ENCODE measurements at regions not wholly inside any gene's neighbourhood (a gene's known extent, or its start where the extent isn't known, plus 50 kb on each side); places are given as distances from the start of the nearest gene placed in this dataset.

DNA sequence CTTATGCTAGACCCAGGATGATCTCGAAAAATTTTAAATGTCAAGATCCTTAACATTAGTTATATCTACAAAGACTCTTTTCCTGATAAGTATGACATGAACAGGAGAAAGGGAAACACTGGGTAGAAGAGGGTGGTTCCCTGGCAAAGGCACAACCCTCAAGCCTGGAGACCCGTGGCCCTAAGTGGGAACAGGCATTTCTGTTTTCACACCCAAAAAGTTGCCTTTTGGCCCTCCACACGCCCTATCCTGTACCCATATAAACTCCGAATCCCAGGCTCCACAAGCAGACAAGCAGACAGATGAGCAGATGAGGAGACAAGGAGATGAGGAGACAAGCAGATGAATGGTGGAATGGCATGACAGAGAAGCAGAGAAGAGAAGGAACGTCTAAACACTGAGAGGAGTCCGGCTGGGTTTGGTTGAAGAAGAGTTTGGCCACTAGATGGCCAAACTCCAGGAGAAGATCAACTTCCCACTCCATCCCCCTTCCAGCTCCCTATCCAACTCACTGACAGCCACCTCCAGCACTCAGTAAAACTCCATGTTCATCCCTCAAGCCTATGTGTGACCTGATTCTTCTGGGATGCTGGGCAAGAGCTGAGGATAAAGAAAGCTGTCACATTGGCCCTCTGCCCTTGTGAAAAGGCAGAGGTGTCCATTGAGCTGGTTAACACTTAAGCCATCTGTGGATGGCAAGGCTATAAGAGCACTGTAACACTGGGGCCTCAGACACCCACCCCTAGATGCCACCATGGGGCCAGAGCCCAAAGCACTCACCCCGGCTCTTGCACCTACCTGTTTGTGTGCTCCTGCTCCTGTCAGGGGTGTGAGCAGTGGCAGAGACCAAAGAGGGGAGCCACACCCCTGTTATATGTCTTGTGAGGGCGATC, 139.6 kb upstream of the FAM20A start:
- TF ChIP-seq, protein P1, sequence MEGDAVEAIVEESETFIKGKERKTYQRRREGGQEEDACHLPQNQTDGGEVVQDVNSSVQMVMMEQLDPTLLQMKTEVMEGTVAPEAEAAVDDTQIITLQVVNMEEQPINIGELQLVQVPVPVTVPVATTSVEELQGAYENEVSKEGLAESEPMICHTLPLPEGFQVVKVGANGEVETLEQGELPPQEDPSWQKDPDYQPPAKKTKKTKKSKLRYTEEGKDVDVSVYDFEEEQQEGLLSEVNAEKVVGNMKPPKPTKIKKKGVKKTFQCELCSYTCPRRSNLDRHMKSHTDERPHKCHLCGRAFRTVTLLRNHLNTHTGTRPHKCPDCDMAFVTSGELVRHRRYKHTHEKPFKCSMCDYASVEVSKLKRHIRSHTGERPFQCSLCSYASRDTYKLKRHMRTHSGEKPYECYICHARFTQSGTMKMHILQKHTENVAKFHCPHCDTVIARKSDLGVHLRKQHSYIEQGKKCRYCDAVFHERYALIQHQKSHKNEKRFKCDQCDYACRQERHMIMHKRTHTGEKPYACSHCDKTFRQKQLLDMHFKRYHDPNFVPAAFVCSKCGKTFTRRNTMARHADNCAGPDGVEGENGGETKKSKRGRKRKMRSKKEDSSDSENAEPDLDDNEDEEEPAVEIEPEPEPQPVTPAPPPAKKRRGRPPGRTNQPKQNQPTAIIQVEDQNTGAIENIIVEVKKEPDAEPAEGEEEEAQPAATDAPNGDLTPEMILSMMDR (IDR thresholded peaks at IDR 0.05), result no peak
- TF ChIP-seq POLR2A (IDR thresholded peaks at IDR 0.05) (no peak), POLR2AphosphoS5 (IDR thresholded peaks at IDR 0.05) (no peak)
